ENCODE measurements at regions not wholly inside any gene's neighbourhood (a gene's known extent, or its start where the extent isn't known, plus 50 kb on each side); places are given as distances from the start of the nearest gene placed in this dataset.

GRCh38 chr9:135216791-135217441 is 129.4 kb downstream of the OLFM1 start:
- H3K23ac ChIP-seq (ENCODE audit: low read depth, low read length), result no peak overlapping the region
- ATAC-seq (ENCODE audit: low read depth) (no peak), DNase-seq (no peak)
- H3K4me1 ChIP-seq (ENCODE audit: control insufficient read depth, insufficient read depth, low read length), result no peaks in the 10 kb centered on the region
- no peak overlapping the region for H3K27ac ChIP-seq (ENCODE audit: insufficient read depth, low read length)
- H2BK5ac ChIP-seq (ENCODE audit: low read depth, low read length, poor library complexity, severe bottlenecking), result no peak overlapping the region
- no peak overlapping the region for H4K91ac ChIP-seq (ENCODE audit: insufficient read depth, low read depth, low read length)
- H3K4me3 ChIP-seq (ENCODE audit: insufficient read depth, low read depth, low read length), result no peak overlapping the region
- no peak overlapping the region for H3K4me2 ChIP-seq (ENCODE audit: low read depth, low read length)
- ChIA-PET CTCF (no interaction called here), POLR2A (ENCODE audit: unreplicated experiment) (no interaction called here)
- in situ Hi-C loops (cut with MboI; ENCODE audit: low sequenced_read_pairs) (no loop called here), dilution Hi-C loops (cut with HindIII; ENCODE audit: low sequenced_read_pairs, unreplicated experiment) (no loop called here), intact Hi-C loops (cut with micrococcal nuclease) (no loop called here)
- 13% methylated on average over 12 of the region's 22 CpGs; no CpG with 5 or more reads in 1 of the 2 experiments for WGBS, 2 experiments (ENCODE audit: extremely low coverage in 2 of 2, insufficient read length in 1 of 2)
- H2AK5ac ChIP-seq (ENCODE audit: low read depth, low read length), result no peak overlapping the region
- H2AK9ac ChIP-seq (replicated peaks; ENCODE audit: low read depth, low read length, poor library complexity), result no peak overlapping the region
- H2BK20ac ChIP-seq (ENCODE audit: low read depth, low read length), result no peak overlapping the region
- H3K9me3 ChIP-seq (ENCODE audit: control insufficient read depth, insufficient read depth, low read length), result peaks cover 50% of the 10 kb centered on the region
- no TSS peak for BruUV-seq (replicated peaks)
- no peak overlapping the region for H3K14ac ChIP-seq (replicated peaks; ENCODE audit: low read depth, low read length)
- H3K9ac ChIP-seq (ENCODE audit: low read depth, low read length), result no peak overlapping the region
- no peak overlapping the region for H2BK15ac ChIP-seq (ENCODE audit: low read depth, low read length)
- no peak overlapping the region for H2BK120ac ChIP-seq (ENCODE audit: low read depth, low read length)
- no peaks in the 10 kb centered on the region for H3K27me3 ChIP-seq (ENCODE audit: control insufficient read depth, insufficient read depth, low read length)
- no peak overlapping the region for H3K18ac ChIP-seq (ENCODE audit: low read depth, low read length)
- H2AFZ ChIP-seq (replicated peaks; ENCODE audit: low read length, poor library complexity), result no peak overlapping the region
- H3K36me3 ChIP-seq (ENCODE audit: control insufficient read depth, insufficient read depth, low read length), result no peaks in the 10 kb centered on the region
- H3K56ac ChIP-seq (ENCODE audit: extremely low read depth, insufficient read depth, low read length), result no peak overlapping the region
- no peak overlapping the region for H4K5ac ChIP-seq (ENCODE audit: low read depth, low read length)
- H4K8ac ChIP-seq (ENCODE audit: low read depth in 2 of 2, low read length in 2 of 2), result no peak overlapping the region
- no peaks in the 10 kb centered on the region for H3K79me1 ChIP-seq (ENCODE audit: low read depth in 1 of 2, low read length in 2 of 2)
- H4K20me1 ChIP-seq (ENCODE audit: insufficient read depth, low read length), result no peaks in the 10 kb centered on the region
- no peaks in the 10 kb centered on the region for H3K9me1 ChIP-seq (ENCODE audit: insufficient read depth, low read length)
- no peak for TF ChIP-seq CTCF (conservative IDR thresholded peaks at IDR 0.05; ENCODE audit: low read depth, low read length)
- no peak for TF ChIP-seq RFX5 (IDR thresholded peaks at IDR 0.05; ENCODE audit: low read depth, low read length)
- no peak for TF ChIP-seq MAFK (IDR thresholded peaks at IDR 0.05; ENCODE audit: low read depth, low read length)
- TF ChIP-seq CEBPB (IDR thresholded peaks at IDR 0.05; ENCODE audit: low read depth, low read length), result no peak
- no peak for TF ChIP-seq SMC3 (IDR thresholded peaks at IDR 0.05; ENCODE audit: low read depth, low read length)
- TF ChIP-seq FOS (IDR thresholded peaks at IDR 0.05; ENCODE audit: low read depth, low read length), result no peak
- no peak for TF ChIP-seq RAD21 (IDR thresholded peaks at IDR 0.05; ENCODE audit: low read length)
- no peak for TF ChIP-seq RCOR1 (IDR thresholded peaks at IDR 0.05; ENCODE audit: insufficient replicate concordance, low read length)
- no peak for TF ChIP-seq MXI1 (IDR thresholded peaks at IDR 0.05; ENCODE audit: borderline replicate concordance, low read depth, low read length)
- no peak for TF ChIP-seq MAZ (IDR thresholded peaks at IDR 0.05; ENCODE audit: borderline replicate concordance, low read depth, low read length)
- no peak overlapping the region for H3K4ac ChIP-seq (ENCODE audit: low read depth, low read length)

Data from IMR-90 (cell line).